Ovary (tissue), 3 donors: ENCODE measurements at regions not wholly inside any gene's neighbourhood (a gene's known extent, or its start where the extent isn't known, plus 50 kb on each side); places are given as distances from the start of the nearest gene placed in this dataset.

ENCODE experiments used
- EP300 ChIP-seq: sonication (generic); formaldehyde crosslinking; IDR thresholded peaks from one replicate; pipeline ENCODE4 v1.6.1; 2017; ENCODE audit warnings: antibody characterized with exemption
- POLR2A ChIP-seq: fragments of 450-650 bp; IDR thresholded peaks from one replicate; pipeline ENCODE4 v1.6.1; 2017; ENCODE audit warnings: antibody characterized with exemption, mild to moderate bottlenecking, moderate library complexity
- TF ChIP-seq, protein P1 (sequence below), 3 donors: fragments of 450-650 bp in 2 of 3; fragments of 200-600 bp in 1 of 3; IDR thresholded peaks; one replicate each; pipeline versions ENCODE4 v1.5.1 to v1.8.0; 2016 to 2022; ENCODE audit warnings: antibody characterized with exemption in 3 of 3, mild to moderate bottlenecking in 1 of 3
- donor health status: DM: no; HTN: no; CAD: no.

DNA sequence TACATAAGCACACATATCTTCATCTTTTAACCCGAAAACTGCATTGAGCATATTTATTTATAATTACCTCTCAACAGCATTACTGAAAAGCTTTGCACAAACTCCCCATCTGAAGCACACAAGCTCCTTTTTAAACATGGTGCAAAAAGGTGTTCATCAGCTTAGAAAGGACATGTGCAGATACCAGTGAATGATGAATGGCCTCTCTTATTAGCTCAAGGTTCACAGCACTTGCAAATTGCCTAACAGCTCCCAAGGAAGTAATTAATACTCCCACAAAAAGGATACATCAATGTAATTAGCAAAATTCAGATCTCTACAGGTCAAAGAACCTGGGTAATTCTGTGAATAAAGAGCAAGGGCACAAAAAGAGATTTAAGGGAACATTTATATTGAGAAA, 422.0 kb downstream of the HINT1 start:
- TF ChIP-seq POLR2A (no peak), EP300 (no peak)
- TF ChIP-seq, protein P1, sequence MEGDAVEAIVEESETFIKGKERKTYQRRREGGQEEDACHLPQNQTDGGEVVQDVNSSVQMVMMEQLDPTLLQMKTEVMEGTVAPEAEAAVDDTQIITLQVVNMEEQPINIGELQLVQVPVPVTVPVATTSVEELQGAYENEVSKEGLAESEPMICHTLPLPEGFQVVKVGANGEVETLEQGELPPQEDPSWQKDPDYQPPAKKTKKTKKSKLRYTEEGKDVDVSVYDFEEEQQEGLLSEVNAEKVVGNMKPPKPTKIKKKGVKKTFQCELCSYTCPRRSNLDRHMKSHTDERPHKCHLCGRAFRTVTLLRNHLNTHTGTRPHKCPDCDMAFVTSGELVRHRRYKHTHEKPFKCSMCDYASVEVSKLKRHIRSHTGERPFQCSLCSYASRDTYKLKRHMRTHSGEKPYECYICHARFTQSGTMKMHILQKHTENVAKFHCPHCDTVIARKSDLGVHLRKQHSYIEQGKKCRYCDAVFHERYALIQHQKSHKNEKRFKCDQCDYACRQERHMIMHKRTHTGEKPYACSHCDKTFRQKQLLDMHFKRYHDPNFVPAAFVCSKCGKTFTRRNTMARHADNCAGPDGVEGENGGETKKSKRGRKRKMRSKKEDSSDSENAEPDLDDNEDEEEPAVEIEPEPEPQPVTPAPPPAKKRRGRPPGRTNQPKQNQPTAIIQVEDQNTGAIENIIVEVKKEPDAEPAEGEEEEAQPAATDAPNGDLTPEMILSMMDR (IDR thresholded peaks at IDR 0.05): no peak
